Memory B cell (primary cell): ENCODE measurements at regions not wholly inside any gene's neighbourhood (a gene's known extent, or its start where the extent isn't known, plus 50 kb on each side); places are given as distances from the start of the nearest gene placed in this dataset.
A peak's percentile ranks its signal among the peaks of the same experiment; 100 is the strongest.
"Not testable (repeated sequence)": the region's sequence is repeated elsewhere in the genome, so short reads cannot be mapped to it uniquely, and the experiment has no call there.

ENCODE experiments used
- ATAC-seq: fragments of 150-1000 bp; cut with Tn5 transposase; 2 replicates; pipeline ENCODE4 v1.10.0; 2021; ENCODE audit warnings: low read depth, mild to moderate bottlenecking, moderate library complexity
- DNase-seq, 2 donors: peaks; one replicate each; pipeline ENCODE4 v3.0.0; 2022; ENCODE audit warnings: low spot score in 2 of 2
- H3K27ac Mint-ChIP-seq: one replicate; pipeline ENCODE4 v1.8.0; 2022; ENCODE audit warnings: mild to moderate bottlenecking, moderate library complexity, mixed read lengths
- H3K27me3 Mint-ChIP-seq: one replicate; pipeline ENCODE4 v1.8.0; 2022; ENCODE audit warnings: mixed read lengths
- H3K36me3 Mint-ChIP-seq: one replicate; pipeline ENCODE4 v1.8.0; 2022; ENCODE audit warnings: mild to moderate bottlenecking, mixed read lengths
- H3K4me1 Mint-ChIP-seq: one replicate; pipeline ENCODE4 v1.8.0; 2022; ENCODE audit warnings: mixed read lengths
- H3K4me3 Mint-ChIP-seq: one replicate; pipeline ENCODE4 v1.8.0; 2022; ENCODE audit warnings: mild to moderate bottlenecking, moderate library complexity, mixed read lengths
- H3K9me3 Mint-ChIP-seq: one replicate; pipeline ENCODE4 v1.8.0; 2022; ENCODE audit warnings: mixed read lengths

- Mint-ChIP-seq H3K9me3 (peaks cover 1% of the 10 kb centered on the region), H3K4me3 (no peak overlapping the region), H3K4me1 (no peaks in the 10 kb centered on the region), H3K27ac (no peak overlapping the region), H3K27me3 (no peaks in the 10 kb centered on the region), H3K36me3 (no peaks in the 10 kb centered on the region)
- DNase-seq: no peak
- no peak for ATAC-seq
These were observed 452.4 kb upstream of the SEL1L start for GRCh38 chr14:81986005-81986404.

- Mint-ChIP-seq H3K9me3 (peaks cover 1% of the 10 kb centered on the region), H3K27ac (no peak overlapping the region), H3K27me3 (no peaks in the 10 kb centered on the region), H3K4me1 (no peaks in the 10 kb centered on the region), H3K4me3 (no peak overlapping the region), H3K36me3 (no peaks in the 10 kb centered on the region)
- ATAC-seq (no peak), DNase-seq (no peak)
These were observed 455.6 kb upstream of the SEL1L start for GRCh38 chr14:81989211-81989610.

DNA sequence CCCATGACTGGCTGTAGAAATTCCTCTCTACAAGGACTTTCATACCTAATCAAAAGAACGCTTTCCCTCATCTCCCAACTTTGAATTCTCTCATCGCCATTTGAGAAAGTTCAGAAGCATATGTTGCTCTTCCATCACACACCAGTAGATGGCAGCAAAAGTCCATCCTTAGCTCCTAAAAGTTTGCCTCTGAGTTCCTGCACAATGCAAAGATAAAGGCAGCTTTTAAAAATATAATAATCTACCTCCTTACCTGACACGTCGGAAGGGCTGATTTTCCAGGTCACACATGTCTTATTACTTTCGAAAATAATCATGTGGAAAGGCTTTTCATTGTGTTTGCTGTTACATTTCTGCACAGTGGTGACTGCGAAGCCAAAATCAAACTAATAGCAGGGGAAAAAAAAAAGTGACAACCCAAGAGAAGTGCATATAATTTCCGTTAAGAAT lies 456.7 kb upstream of the SEL1L start:
- no peak overlapping the region for H3K27ac Mint-ChIP-seq
- peak; percentile 18 to 21 for DNase-seq
- no peaks in the 10 kb centered on the region for H3K27me3 Mint-ChIP-seq
- no peak overlapping the region for H3K4me3 Mint-ChIP-seq
- H3K36me3 Mint-ChIP-seq: no peaks in the 10 kb centered on the region
- no peaks in the 10 kb centered on the region for H3K9me3 Mint-ChIP-seq
- no peak for ATAC-seq
- H3K4me1 Mint-ChIP-seq: no peaks in the 10 kb centered on the region

GRCh38 chr14:81991998-81992397 lies 458.3 kb upstream of the SEL1L start:
- no peak for ATAC-seq
- H3K4me1 Mint-ChIP-seq: no peaks in the 10 kb centered on the region
- no peaks in the 10 kb centered on the region for H3K27me3 Mint-ChIP-seq
- H3K9me3 Mint-ChIP-seq: no peaks in the 10 kb centered on the region
- no peak overlapping the region for H3K27ac Mint-ChIP-seq
- no peak for DNase-seq
- no peaks in the 10 kb centered on the region for H3K36me3 Mint-ChIP-seq
- H3K4me3 Mint-ChIP-seq: no peak overlapping the region

- H3K27ac Mint-ChIP-seq: no peak overlapping the region
- no peaks in the 10 kb centered on the region for H3K27me3 Mint-ChIP-seq
- no peaks in the 10 kb centered on the region for H3K4me1 Mint-ChIP-seq
- no peaks in the 10 kb centered on the region for H3K36me3 Mint-ChIP-seq
- no peak overlapping the region for H3K4me3 Mint-ChIP-seq
- ATAC-seq: no peak
- DNase-seq: no peak
- peaks cover 2% of the 10 kb centered on the region for H3K9me3 Mint-ChIP-seq
These were observed 459.8 kb upstream of the SEL1L start for GRCh38 chr14:81993432-81993831.

DNA sequence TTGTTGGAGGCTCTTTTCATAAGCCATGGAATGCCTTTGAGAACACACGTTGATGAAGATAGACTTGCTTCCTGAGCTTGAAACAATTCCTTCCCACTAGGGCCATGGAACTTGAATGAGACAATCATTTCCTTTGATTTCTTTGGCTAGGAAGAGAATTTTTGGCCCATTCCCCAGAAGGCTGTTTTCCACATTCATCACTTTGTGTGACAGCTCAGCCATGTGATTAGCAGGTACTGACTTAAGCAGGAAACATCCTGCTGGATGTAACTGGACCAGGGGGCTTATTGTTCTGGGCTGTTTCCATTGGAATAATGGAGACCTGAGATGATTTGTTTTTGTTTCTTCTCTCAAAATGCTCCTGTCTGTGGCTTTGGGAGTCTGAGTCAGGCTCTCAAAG lies 469.8 kb upstream of the SEL1L start:
- no peak for ATAC-seq
- DNase-seq: no peak
- no peaks in the 10 kb centered on the region for H3K36me3 Mint-ChIP-seq
- H3K9me3 Mint-ChIP-seq: peaks cover 5% of the 10 kb centered on the region
- no peak overlapping the region for H3K4me3 Mint-ChIP-seq
- no peak overlapping the region for H3K27ac Mint-ChIP-seq
- no peaks in the 10 kb centered on the region for H3K27me3 Mint-ChIP-seq
- H3K4me1 Mint-ChIP-seq: no peaks in the 10 kb centered on the region

DNA sequence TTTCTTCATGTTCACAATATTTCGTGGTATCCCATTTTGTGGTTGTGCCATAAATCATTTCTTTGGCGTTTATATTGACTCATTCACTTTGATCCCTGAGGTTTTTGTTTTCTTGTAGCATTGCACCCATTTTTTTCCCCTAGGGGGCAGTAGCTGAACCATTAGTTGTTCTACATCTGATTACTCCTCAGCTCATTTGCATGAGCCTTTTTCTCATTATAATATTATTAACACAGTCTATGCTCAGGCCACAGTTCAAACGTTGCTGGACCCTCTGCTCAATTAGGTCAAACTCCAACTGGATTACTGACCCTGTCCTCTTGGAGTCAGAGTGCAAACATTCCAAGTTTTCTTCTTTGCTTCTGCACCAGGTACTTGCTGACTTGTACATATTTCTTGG lies 475.4 kb upstream of the SEL1L start:
- no peak for ATAC-seq
- no peak overlapping the region for H3K27ac Mint-ChIP-seq
- H3K9me3 Mint-ChIP-seq: peaks cover 6% of the 10 kb centered on the region
- no peak overlapping the region for H3K4me3 Mint-ChIP-seq
- no peaks in the 10 kb centered on the region for H3K27me3 Mint-ChIP-seq
- no peak for DNase-seq
- H3K4me1 Mint-ChIP-seq: no peaks in the 10 kb centered on the region
- H3K36me3 Mint-ChIP-seq: no peaks in the 10 kb centered on the region

DNA sequence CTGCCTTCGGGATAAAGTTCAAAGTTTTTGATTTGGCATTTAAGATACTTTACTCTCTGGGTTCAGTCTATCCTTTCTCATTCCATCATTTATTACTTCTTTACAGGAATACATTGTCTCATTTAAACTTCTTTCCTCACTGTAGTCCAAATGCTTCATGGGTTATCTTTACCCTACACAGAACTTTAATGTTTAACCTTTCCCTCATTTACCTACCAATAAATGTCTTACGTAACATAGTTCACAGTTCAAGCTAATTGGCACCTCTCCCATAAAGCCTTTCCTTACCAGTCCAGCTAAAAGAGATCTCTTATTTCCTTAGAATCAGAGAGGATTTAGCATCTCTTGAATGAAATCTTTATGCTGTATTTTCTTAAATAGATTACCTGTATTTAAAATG lies 476.3 kb upstream of the SEL1L start:
- no peak for DNase-seq
- Mint-ChIP-seq H3K4me3 (no peak overlapping the region), H3K27me3 (no peaks in the 10 kb centered on the region), H3K4me1 (no peaks in the 10 kb centered on the region), H3K9me3 (peaks cover 8% of the 10 kb centered on the region), H3K36me3 (no peaks in the 10 kb centered on the region), H3K27ac (no peak overlapping the region)
- no peak for ATAC-seq

DNA sequence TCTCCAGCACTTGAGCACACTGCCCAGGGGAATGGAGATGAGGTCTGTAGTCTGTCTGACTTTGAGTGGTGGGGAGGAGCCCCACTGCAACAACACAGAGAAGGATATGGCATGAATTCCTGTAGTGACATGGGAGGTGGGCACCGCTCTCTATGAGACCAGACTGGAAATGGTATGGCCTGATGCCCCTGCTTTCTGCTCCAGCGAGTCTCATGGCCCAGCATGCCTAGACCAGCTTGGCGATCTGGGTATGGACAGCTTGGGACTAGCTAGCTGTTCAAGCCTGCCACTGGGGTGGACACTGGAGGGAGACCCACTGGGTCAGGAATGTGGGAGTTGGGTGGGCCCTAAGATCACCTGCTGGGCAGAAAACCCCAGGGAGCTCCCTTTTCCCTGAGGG lies 477.8 kb upstream of the SEL1L start:
- Mint-ChIP-seq H3K27me3 (no peaks in the 10 kb centered on the region), H3K4me3 (no peak overlapping the region), H3K4me1 (no peaks in the 10 kb centered on the region), H3K27ac (no peak overlapping the region), H3K36me3 (no peaks in the 10 kb centered on the region), H3K9me3 (peaks cover 8% of the 10 kb centered on the region)
- ATAC-seq (no peak), DNase-seq (no peak)

DNA sequence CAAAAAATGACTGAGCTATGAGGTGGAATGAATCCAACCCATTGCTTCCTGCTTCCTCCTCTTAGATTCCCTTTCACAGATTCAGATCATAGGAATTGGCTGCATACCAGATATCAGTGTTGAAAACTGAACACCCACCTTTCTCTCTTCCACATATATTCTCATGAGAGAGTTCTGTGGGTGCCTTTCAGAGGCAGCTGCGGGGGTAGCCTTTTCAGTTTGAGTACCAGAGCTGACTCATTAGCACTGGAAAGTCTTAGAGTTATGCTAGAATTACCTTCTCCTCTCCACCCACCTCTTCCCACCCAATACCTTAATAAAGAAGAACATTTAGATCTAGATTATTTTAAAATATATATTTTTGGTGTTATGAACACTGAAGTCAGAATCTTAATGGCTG lies 495.4 kb upstream of the SEL1L start:
- H3K9me3 Mint-ChIP-seq: peaks cover 14% of the 10 kb centered on the region
- H3K36me3 Mint-ChIP-seq: no peaks in the 10 kb centered on the region
- H3K4me3 Mint-ChIP-seq: no peak overlapping the region
- no peaks in the 10 kb centered on the region for H3K27me3 Mint-ChIP-seq
- DNase-seq (no peak), ATAC-seq (no peak)
- H3K4me1 Mint-ChIP-seq: no peaks in the 10 kb centered on the region
- no peak overlapping the region for H3K27ac Mint-ChIP-seq

DNA sequence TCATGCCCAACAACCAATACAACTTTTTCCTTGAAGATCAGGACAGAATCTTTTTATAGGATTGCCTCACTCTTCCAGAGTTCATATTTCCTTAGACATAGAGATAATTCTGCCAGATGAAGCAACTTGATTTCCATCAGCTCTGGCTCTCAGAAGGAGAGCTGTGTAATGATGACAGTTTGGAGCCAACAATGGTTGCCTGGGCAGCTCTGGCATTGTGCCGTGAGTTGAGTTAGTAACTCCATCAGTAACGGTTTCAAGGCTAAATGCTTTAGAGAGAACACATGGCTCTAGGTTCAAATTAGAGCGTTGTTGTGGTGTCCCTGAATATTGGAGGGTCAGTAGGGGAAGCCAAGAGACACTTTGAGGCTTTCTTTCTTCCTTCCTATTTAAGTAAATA lies 501.7 kb upstream of the SEL1L start:
- ATAC-seq (no peak), DNase-seq (no peak)
- no peaks in the 10 kb centered on the region for H3K27me3 Mint-ChIP-seq
- no peaks in the 10 kb centered on the region for H3K36me3 Mint-ChIP-seq
- no peaks in the 10 kb centered on the region for H3K4me1 Mint-ChIP-seq
- H3K27ac Mint-ChIP-seq: no peak overlapping the region
- peaks cover 2% of the 10 kb centered on the region for H3K9me3 Mint-ChIP-seq
- no peak overlapping the region for H3K4me3 Mint-ChIP-seq

DNA sequence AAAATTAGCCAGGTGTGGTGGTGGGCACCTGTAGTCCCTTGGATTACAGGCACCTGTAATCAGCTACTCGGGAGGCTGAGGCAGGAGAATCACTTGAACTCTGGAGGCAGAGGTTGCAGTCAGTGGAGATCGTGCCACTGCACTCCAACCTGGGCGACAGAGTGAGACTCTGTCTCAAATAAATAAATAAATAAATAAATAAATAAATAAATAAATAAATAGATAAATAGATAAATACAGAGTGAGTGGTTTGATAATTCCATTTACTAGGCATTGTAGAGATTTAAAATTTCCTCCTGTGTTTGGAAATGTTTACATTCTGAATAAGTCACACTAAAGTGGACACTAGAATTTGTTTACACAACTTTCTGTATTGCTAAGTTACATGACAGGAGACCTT lies 504.4 kb upstream of the SEL1L start:
- H3K4me1 Mint-ChIP-seq, DNase-seq, H3K9me3 Mint-ChIP-seq, ATAC-seq, H3K27ac Mint-ChIP-seq, H3K4me3 Mint-ChIP-seq, H3K27me3 Mint-ChIP-seq, H3K36me3 Mint-ChIP-seq: not testable (repeated sequence)

DNA sequence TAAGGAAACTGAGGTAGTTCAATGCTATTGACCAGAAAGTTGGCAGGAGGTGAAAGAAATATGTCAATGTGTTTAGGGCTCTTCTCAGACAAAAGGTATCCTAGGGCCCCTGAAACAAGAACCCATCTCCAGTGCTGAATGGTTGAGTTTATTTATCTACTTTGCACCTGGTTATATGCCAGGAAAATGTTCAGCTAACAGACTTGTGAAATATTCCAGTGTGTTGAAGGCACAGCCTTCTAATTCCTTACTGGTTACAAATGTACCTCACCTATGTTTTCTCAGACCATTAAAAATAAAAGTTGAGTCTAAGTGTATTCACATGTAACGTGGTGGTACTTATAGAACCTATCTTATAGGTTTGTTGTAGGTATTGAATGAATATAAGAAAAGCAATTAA lies 511.7 kb upstream of the SEL1L start:
- Mint-ChIP-seq H3K27me3 (no peaks in the 10 kb centered on the region), H3K36me3 (no peaks in the 10 kb centered on the region), H3K27ac (no peak overlapping the region), H3K9me3 (peaks cover 8% of the 10 kb centered on the region), H3K4me1 (no peaks in the 10 kb centered on the region), H3K4me3 (no peak overlapping the region)
- no peak for ATAC-seq
- no peak for DNase-seq

DNA sequence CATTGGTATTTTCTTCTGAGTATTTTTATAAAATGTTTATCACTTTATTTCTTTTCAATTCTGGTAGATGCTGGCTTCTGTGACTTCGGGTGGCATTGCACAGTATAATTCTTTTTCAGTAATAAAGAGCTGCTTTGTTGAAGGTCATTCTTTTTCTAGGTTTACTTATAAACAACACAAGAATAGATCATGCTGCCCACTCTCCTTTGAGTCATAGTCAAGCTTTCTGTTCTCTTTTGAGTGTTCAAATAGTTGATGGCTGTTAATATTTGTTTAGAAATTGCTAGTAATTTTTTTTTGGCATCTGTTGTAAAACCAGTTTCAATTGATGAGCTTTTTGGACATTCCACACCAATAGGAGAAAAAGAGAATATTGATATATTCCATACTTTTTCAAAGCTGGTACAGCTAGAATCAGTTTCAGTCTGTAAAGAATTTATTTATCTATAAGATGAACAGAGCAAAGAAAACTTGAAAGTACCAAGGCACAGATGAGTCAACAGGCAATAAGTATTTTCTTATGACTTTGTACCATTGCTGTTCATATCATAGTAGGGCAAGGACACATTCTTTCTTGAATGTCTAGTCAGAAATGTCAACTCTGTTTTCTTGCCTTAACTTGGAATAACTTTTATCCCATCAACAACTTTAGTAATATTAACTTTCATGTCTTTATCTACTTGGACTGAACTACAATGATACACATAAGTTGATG lies 513.0 kb upstream of the SEL1L start:
- ATAC-seq (no peak), DNase-seq (no peak)
- Mint-ChIP-seq H3K27me3 (no peaks in the 10 kb centered on the region), H3K27ac (no peak overlapping the region), H3K9me3 (peaks cover 11% of the 10 kb centered on the region), H3K4me1 (no peaks in the 10 kb centered on the region), H3K4me3 (no peak overlapping the region), H3K36me3 (no peaks in the 10 kb centered on the region)

GRCh38 chr14:82047777-82048470 lies 514.3 kb upstream of the SEL1L start:
- H3K4me3 Mint-ChIP-seq: no peak overlapping the region

More at GRCh38 chr14:82047777-82048470, 514.3 kb upstream of the SEL1L start:
- Mint-ChIP-seq H3K9me3 (peaks cover 11% of the 10 kb centered on the region), H3K36me3 (no peaks in the 10 kb centered on the region), H3K4me1 (no peaks in the 10 kb centered on the region), H3K27ac (no peak overlapping the region), H3K27me3 (no peaks in the 10 kb centered on the region)
- DNase-seq: no peak
- no peak for ATAC-seq
